CD14-positive monocyte (primary cell): ENCODE measurements at regions not wholly inside any gene's neighbourhood (a gene's known extent, or its start where the extent isn't known, plus 50 kb on each side); places are given as distances from the start of the nearest gene placed in this dataset.

ENCODE experiments used
- DNase-seq, 3 donors: peaks; one replicate each; pipeline ENCODE4 v3.0.0-alpha.2; 2011 to 2022
- H2AFZ ChIP-seq: 2 replicates; pipeline ENCODE4 v1.6.0; 2012; ENCODE audit warnings: mild to moderate bottlenecking, low read depth, low read length, inconsistent platforms; ENCODE audit not compliant: insufficient read depth, poor library complexity, severe bottlenecking
- H3K27ac ChIP-seq, 2 donors: 1 replicate in 1 of 2; 2 replicates in 1 of 2; pipeline ENCODE4 v1.5.1; 2012 to 2013; ENCODE audit warnings: low read length in 2 of 2, control low read depth in 1 of 2, inconsistent platforms in 1 of 2, low read depth in 1 of 2, mild to moderate bottlenecking in 1 of 2
- H3K27me3 ChIP-seq, 2 donors: one replicate each; pipeline versions ENCODE4 v1.6.0 to v1.6.1; 2011 to 2013; ENCODE audit warnings: low read length in 2 of 2; ENCODE audit not compliant: control insufficient read depth in 2 of 2, insufficient read depth in 2 of 2
- H3K36me3 ChIP-seq, 2 donors: replicated peaks in 1 of 2; 1 replicate in 1 of 2; 2 replicates in 1 of 2; pipeline versions ENCODE4 v1.5.1 to v1.6.1; 2012 to 2013; ENCODE audit warnings: low read length in 2 of 2, control low read depth in 1 of 2, inconsistent platforms in 1 of 2, mild to moderate bottlenecking in 1 of 2; ENCODE audit not compliant: insufficient read depth in 2 of 2, control insufficient read depth in 1 of 2
- H3K4me1 ChIP-seq, 2 donors: 1 replicate in 1 of 2; 2 replicates in 1 of 2; pipeline versions ENCODE4 v1.5.1 to v1.6.1; 2012 to 2013; ENCODE audit warnings: low read length in 2 of 2, control low read depth in 1 of 2, inconsistent platforms in 1 of 2, mild to moderate bottlenecking in 1 of 2, moderate library complexity in 1 of 2; ENCODE audit not compliant: insufficient read depth in 2 of 2, control insufficient read depth in 1 of 2
- H3K4me2 ChIP-seq: replicated peaks from 2 replicates; pipeline ENCODE3; 2012; ENCODE audit warnings: low read length, moderate library complexity, mild to moderate bottlenecking; ENCODE audit not compliant: poor library complexity, severe bottlenecking; ENCODE audit errors: extremely low read depth
- H3K4me3 ChIP-seq, 3 experiments: fragments of 200-600 bp in 1 of 3; sonication (generic) in 1 of 3; replicated peaks in 1 of 3; 1 replicate in 2 of 3; 2 replicates in 1 of 3; pipeline ENCODE4 v1.5.1; 2011 to 2013; ENCODE audit warnings: low read length in 3 of 3, mild to moderate bottlenecking in 3 of 3, control low read depth in 2 of 3, low read depth in 2 of 3, inconsistent platforms in 1 of 3, moderate library complexity in 1 of 3
- H3K79me2 ChIP-seq: 2 replicates; pipeline ENCODE4 v1.6.0; 2012; ENCODE audit warnings: mild to moderate bottlenecking, control low read depth, inconsistent platforms, low read length, moderate library complexity; ENCODE audit not compliant: insufficient read depth
- H3K9ac ChIP-seq: 2 replicates; pipeline ENCODE4 v1.6.0; 2017; ENCODE audit warnings: low read length, mild to moderate bottlenecking; ENCODE audit not compliant: insufficient read depth, poor library complexity, severe bottlenecking
- H3K9me3 ChIP-seq, 2 donors: replicated peaks in 1 of 2; 1 replicate in 1 of 2; 2 replicates in 1 of 2; pipeline versions ENCODE4 v1.5.1 to v1.6.1; 2012 to 2013; ENCODE audit warnings: low read length in 2 of 2, control low read depth in 1 of 2; ENCODE audit not compliant: control insufficient read depth in 1 of 2, insufficient read depth in 1 of 2
- H4K20me1 ChIP-seq: 2 replicates; pipeline ENCODE4 v1.6.0; 2012; ENCODE audit warnings: mild to moderate bottlenecking, low read length, control low read depth, moderate library complexity; ENCODE audit not compliant: insufficient read depth
- H3K27ac Mint-ChIP-seq, 7 donors: one replicate each; pipeline ENCODE4 v1.8.0; 2020; ENCODE audit warnings: mild to moderate bottlenecking in 7 of 7, mixed read lengths in 7 of 7, moderate library complexity in 6 of 7, inconsistent platforms in 2 of 7
- H3K27me3 Mint-ChIP-seq, 3 donors: one replicate each; pipeline ENCODE4 v1.8.0; 2021 to 2022; ENCODE audit warnings: low read depth in 3 of 3, mild to moderate bottlenecking in 3 of 3, mixed read lengths in 3 of 3, moderate library complexity in 3 of 3, inconsistent platforms in 1 of 3
- H3K36me3 Mint-ChIP-seq, 2 donors: one replicate each; pipeline ENCODE4 v1.8.0; 2020; ENCODE audit warnings: mixed read lengths in 2 of 2, inconsistent platforms in 1 of 2, mild to moderate bottlenecking in 1 of 2
- H3K4me1 Mint-ChIP-seq: one replicate; pipeline ENCODE4 v1.8.0; 2020; ENCODE audit warnings: mild to moderate bottlenecking, mixed read lengths
- H3K4me3 Mint-ChIP-seq, 2 donors: one replicate each; pipeline ENCODE4 v1.8.0; 2020; ENCODE audit warnings: mild to moderate bottlenecking in 2 of 2, mixed read lengths in 2 of 2, moderate library complexity in 1 of 2
- H3K9me3 Mint-ChIP-seq, 7 donors: one replicate each; pipeline ENCODE4 v1.8.0; 2020 to 2022; ENCODE audit warnings: mixed read lengths in 7 of 7, mild to moderate bottlenecking in 6 of 7, moderate library complexity in 6 of 7, inconsistent platforms in 2 of 7
- WGBS: methylation state at CpG from one replicate; pipeline ENCODE4 v1.1.5; 2013; ENCODE audit warnings: missing lambda C conversion rate; ENCODE audit not compliant: insufficient coverage; 5-methylcytosine and 5-hydroxymethylcytosine counted together
- intact Hi-C, 2 donors: fragments of 100-400 bp; cut with micrococcal nuclease; formaldehyde crosslinking; loops; one replicate each; pipeline versions ENCODE4 v1.15.0 to v1.15.1; 2023
- TF ChIP-seq, protein P1 (sequence below): fragments of 200-600 bp; IDR thresholded peaks from one replicate; pipeline ENCODE4 v1.8.0; 2022; ENCODE audit warnings: antibody characterized with exemption, mild to moderate bottlenecking

DNA sequence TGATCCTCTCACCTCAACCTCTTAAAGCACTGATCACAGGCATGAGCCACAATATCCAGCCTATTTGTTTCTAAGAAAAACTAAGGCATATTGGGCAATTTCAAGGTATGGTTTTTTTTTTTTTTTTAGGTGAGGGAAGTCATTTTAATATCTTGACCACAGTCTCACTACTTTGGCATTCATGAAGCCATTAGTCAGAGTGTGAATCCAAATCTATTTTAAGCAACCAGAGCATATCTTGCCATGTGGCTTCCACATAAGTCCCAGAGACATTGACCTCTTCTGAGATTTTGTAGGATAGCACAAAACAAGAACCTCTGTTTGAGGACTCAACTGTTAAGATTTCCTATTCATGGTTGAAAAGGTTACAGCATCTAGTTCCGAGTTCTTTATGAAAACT lies 130.3 kb upstream of the RBM19 start:
- H3K36me3 Mint-ChIP-seq, result no peaks in the 10 kb centered on the region
- WGBS, result no CpG with 5 or more reads among the region's 1 CpG

GRCh38 chr12:114093520-114093919 lies 127.4 kb upstream of the RBM19 start:
- no peaks in the 10 kb centered on the region for H3K4me1 ChIP-seq
- Mint-ChIP-seq H3K4me3 (no peak overlapping the region), H3K27ac (no peak overlapping the region), H3K27me3 (peaks cover 0 to 2% (median 0%) of the 10 kb centered on the region in 3 donors), H3K4me1 (no peaks in the 10 kb centered on the region), H3K36me3 (no peaks in the 10 kb centered on the region), H3K9me3 (peaks cover 0 to 11% (median 7%) of the 10 kb centered on the region in 7 donors)
- no peaks in the 10 kb centered on the region for H3K79me2 ChIP-seq
- H2AFZ ChIP-seq, result no peak overlapping the region
- H3K36me3 ChIP-seq, result no peaks in the 10 kb centered on the region
- TF ChIP-seq, protein P1, sequence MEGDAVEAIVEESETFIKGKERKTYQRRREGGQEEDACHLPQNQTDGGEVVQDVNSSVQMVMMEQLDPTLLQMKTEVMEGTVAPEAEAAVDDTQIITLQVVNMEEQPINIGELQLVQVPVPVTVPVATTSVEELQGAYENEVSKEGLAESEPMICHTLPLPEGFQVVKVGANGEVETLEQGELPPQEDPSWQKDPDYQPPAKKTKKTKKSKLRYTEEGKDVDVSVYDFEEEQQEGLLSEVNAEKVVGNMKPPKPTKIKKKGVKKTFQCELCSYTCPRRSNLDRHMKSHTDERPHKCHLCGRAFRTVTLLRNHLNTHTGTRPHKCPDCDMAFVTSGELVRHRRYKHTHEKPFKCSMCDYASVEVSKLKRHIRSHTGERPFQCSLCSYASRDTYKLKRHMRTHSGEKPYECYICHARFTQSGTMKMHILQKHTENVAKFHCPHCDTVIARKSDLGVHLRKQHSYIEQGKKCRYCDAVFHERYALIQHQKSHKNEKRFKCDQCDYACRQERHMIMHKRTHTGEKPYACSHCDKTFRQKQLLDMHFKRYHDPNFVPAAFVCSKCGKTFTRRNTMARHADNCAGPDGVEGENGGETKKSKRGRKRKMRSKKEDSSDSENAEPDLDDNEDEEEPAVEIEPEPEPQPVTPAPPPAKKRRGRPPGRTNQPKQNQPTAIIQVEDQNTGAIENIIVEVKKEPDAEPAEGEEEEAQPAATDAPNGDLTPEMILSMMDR, result no peak
- DNase-seq, result no peak
- no peaks in the 10 kb centered on the region for H3K27me3 ChIP-seq
- intact Hi-C loops, result no loop called here
- WGBS, result 73% methylated on average over 3 of the region's 3 CpGs
- no peak overlapping the region for H3K9ac ChIP-seq
- no peaks in the 10 kb centered on the region for H4K20me1 ChIP-seq
- H3K4me3 ChIP-seq, result no peak overlapping the region
- H3K9me3 ChIP-seq, result no peaks in the 10 kb centered on the region
- no peak overlapping the region for H3K27ac ChIP-seq
- no peak overlapping the region for H3K4me2 ChIP-seq

More for the DNA sequence above, 130.3 kb upstream of the RBM19 start:
- Mint-ChIP-seq H3K9me3 (peaks cover 0 to 11% (median 7%) of the 10 kb centered on the region in 7 donors), H3K4me1 (no peaks in the 10 kb centered on the region), H3K27me3 (peaks cover 0 to 2% (median 0%) of the 10 kb centered on the region in 3 donors), H3K4me3 (no peak overlapping the region), H3K27ac (no peak overlapping the region)
- H3K4me1 ChIP-seq, result no peaks in the 10 kb centered on the region
- TF ChIP-seq, protein P1, result no peak
- H3K4me2 ChIP-seq, result no peak overlapping the region
- no peak overlapping the region for H3K27ac ChIP-seq
- intact Hi-C loops, result no loop called here
- H3K9me3 ChIP-seq, result no peaks in the 10 kb centered on the region
- no peaks in the 10 kb centered on the region for H3K27me3 ChIP-seq
- H2AFZ ChIP-seq, result no peak overlapping the region
- no peaks in the 10 kb centered on the region for H4K20me1 ChIP-seq
- H3K79me2 ChIP-seq, result no peaks in the 10 kb centered on the region
- no peak overlapping the region for H3K4me3 ChIP-seq
- DNase-seq, result no peak
- H3K36me3 ChIP-seq, result no peaks in the 10 kb centered on the region
- H3K9ac ChIP-seq, result no peak overlapping the region
